ENCODE measurements at regions not wholly inside any gene's neighbourhood (a gene's known extent, or its start where the extent isn't known, plus 50 kb on each side); places are given as distances from the start of the nearest gene placed in this dataset.

GRCh38 chr16:7090628-7091115, 242.0 kb upstream of the RBFOX1 start:
- DNase-seq = no peak

- no peak for DNase-seq
Measured at GRCh38 chr16:7089751-7090150, 242.9 kb upstream of the RBFOX1 start.

- DNase-seq = no peak
Measured at GRCh38 chr16:7088711-7089110, 243.9 kb upstream of the RBFOX1 start.

GRCh38 chr16:7086822-7087616, 245.6 kb upstream of the RBFOX1 start:
- DNase-seq = no peak

GRCh38 chr16:7085776-7086175, 246.9 kb upstream of the RBFOX1 start:
- DNase-seq = no peak

GRCh38 chr16:7083096-7083495, 249.5 kb upstream of the RBFOX1 start:
- no peak for DNase-seq

- DNase-seq = no peak
Measured at GRCh38 chr16:7077636-7078035, 255.0 kb upstream of the RBFOX1 start.

GRCh38 chr16:7074715-7075114, 257.9 kb upstream of the RBFOX1 start:
- no peak for DNase-seq

GRCh38 chr16:7057458-7057857, 275.2 kb upstream of the RBFOX1 start:
- no peak for DNase-seq

- no peak for DNase-seq
Measured at GRCh38 chr16:7055443-7055842, 277.2 kb upstream of the RBFOX1 start.

- no peak for DNase-seq
Measured at GRCh38 chr16:7051591-7052349, 280.9 kb upstream of the RBFOX1 start.

- DNase-seq = no peak
Measured at GRCh38 chr16:7044331-7044730, 288.3 kb upstream of the RBFOX1 start.

- no peak for DNase-seq
Measured at GRCh38 chr16:7038475-7038874, 294.2 kb upstream of the RBFOX1 start.

- DNase-seq = no peak
Measured at GRCh38 chr16:7037495-7037894, 295.1 kb upstream of the RBFOX1 start.

- DNase-seq = no peak
Measured at GRCh38 chr16:7031031-7031430, 301.6 kb upstream of the RBFOX1 start.

- DNase-seq = no peak
Measured at GRCh38 chr16:7027401-7027800, 305.2 kb upstream of the RBFOX1 start.

- DNase-seq = no peak
Measured at GRCh38 chr16:7026639-7027038, 306.0 kb upstream of the RBFOX1 start.

GRCh38 chr16:7025616-7026190, 306.9 kb upstream of the RBFOX1 start:
- DNase-seq = peak; percentile 61

GRCh38 chr16:7021653-7022275, 310.9 kb upstream of the RBFOX1 start:
- no peak for DNase-seq

GRCh38 chr16:7017006-7017662, 315.5 kb upstream of the RBFOX1 start:
- DNase-seq = no peak

GRCh38 chr16:7014756-7015155, 317.9 kb upstream of the RBFOX1 start:
- DNase-seq = no peak

- DNase-seq = no peak
Measured at GRCh38 chr16:7013990-7014389, 318.7 kb upstream of the RBFOX1 start.

GRCh38 chr16:7004266-7004665, 328.4 kb upstream of the RBFOX1 start:
- DNase-seq = no peak

Measured in activated effector memory CD4-positive, alpha-beta T cell treated with anti-CD3 and anti-CD28 coated beads, Interleukin-2, amount 50 U/mL, for 16 hours (primary cell).